Superior temporal gyrus (tissue), 1 donor: ENCODE measurements at regions not wholly inside any gene's neighbourhood (a gene's known extent, or its start where the extent isn't known, plus 50 kb on each side); places are given as distances from the start of the nearest gene placed in this dataset.

ENCODE experiments used
- DNase-seq: peaks from one replicate; pipeline ENCODE4 v3.0.0-alpha.2; 2016; ENCODE audit errors: extremely low spot score

DNA sequence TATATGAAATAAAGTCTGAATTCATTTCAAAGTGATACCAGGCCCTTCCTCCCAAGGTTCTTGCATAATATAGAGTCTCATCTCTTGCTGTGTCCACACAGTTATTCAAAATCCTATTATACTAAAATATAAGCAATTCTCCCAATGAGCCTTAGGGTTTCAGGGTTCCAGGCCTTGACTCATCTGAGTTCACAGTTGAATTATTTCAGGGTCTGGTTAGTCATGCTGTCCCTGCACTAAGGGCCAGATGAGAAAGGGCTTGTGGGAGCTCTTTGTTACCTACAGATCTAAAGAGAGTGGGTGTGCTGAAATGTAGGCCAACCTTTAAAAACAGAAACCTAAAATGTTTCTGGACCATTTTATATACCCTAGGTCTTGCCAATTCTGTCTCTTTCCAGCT lies 337.5 kb upstream of the LRRC7 start:
- DNase-seq: no peak

DNA sequence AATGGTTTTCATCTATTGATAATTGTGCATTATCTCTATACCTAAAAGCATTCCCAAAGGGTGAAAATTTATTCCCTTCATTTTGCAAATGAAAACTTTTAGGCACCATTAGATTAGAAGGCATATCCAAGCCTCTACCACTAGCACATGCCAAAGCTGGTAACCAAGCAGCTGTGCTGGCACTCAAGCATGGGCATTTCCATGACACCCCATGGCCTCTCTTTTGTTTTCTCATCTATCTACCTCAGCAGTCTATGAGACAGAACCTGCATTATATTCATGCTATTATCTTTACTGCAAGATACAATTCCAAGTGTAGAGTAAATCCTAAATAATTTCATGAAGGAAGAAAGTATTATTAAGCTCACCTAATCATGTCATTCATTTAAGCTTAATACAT lies 334.3 kb upstream of the LRRC7 start:
- DNase-seq: no peak

DNA sequence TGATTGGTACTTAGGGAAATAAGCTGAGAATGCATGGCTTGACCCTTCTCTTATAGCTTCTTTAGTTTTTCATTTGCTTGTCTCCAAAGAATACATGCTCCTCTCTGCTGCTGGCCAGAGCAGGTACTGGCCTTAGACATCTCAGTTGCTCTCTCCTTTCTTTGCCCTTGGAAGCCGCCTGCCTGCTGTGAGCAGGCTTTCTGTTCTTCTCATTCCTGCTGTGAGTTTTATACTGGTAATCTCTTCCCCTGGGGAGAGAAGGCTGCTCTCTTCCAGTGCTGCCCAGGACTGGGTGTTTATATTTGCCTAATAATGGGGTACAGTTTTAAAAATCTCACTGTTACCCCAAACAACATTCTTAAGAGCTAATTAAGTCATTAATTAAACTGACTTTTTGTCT lies 323.5 kb upstream of the LRRC7 start:
- DNase-seq: no peak

DNA sequence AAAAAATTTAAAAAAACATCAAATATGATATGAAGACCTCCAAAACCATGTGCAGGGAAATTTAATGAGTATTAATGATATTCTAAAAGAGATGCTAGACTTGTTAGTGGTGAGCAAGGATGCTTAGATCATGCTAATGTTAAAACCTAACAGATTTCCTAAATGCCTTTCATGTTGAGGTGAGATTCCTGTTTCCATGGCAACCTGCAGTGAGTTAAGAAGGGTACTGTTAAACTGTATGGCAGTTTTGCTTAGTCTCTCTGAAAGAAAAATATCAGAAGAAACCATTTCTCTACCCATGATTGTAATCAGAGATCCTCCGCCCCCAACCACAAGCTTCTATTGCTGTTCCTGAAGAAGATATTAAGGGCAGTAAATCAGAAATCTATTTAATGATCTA lies 321.6 kb upstream of the LRRC7 start:
- peak; percentile 56 for DNase-seq

DNA sequence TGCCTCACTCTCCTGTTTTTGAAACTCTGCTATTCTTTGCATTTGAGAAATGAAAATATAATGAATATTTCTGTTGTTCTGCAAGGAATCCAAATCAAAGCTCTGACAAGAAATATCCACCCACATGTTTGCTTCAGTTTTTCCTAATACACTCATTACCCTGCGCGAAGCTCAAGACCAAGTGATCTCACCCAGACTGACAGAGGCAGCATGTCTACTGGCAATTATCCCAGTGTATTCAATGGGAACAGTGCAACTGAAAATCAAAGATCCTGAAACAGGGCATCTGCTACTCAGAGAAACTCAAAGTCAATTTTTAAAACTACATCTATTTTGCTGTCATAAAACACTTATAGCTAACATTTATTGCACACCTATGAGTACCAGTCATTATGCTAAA lies 321.0 kb upstream of the LRRC7 start:
- DNase-seq: peak; percentile 42

DNA sequence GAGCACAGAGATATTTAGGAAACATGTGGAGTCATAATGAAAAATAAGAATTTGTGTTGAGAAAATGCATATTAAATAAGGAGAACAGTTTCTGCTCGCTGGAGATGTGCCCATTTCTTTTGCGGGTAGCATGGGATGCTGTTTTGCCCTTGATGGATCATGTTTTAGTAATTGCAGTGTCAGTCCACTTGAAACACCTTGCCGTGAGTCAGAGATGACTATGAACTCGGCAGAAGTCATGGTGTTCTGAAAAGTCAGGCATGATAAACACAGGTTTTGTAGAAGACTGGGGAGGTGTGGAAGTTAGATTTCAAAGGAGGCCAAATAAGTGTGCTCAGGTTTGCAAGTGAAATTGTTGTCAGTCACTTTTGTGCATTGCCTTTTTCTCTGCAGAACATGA lies 315.0 kb upstream of the LRRC7 start:
- no peak for DNase-seq

DNA sequence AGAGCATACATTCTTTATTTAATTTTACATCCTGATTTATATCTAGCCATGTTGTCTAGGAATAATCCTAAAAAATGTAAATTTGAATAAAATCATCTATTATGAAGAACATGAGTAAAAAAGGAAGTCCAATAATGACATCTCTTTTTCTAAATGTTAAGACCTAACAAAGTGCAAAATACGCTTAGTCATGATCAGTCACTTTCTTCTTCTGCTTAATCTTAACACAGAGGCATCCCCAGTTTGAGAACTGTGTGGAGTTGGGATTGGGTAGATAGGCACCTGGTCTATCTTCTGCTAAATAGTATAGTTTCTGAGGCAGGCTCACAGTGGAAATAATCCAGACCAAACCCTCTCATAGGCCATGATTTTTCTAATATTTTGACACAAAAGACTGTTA lies 311.7 kb upstream of the LRRC7 start:
- no peak for DNase-seq

DNA sequence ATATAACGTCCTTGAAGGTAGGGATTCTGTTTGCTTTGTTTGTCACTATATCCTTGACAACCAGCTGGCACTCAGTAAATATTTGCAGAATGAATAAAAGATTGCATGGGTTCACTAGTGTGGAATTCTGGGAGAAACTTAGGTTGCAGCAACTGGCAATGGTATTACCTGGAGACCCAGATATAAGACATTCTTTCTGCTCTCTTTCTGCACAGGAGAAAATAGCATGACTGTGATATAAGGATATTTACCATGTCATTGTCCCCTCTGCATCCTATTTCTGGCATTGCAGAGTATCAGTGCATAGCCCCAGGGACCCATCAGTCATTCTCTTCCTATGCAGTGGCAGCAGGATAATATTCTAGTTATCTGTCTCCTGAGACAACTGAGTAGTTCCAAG lies 308.9 kb upstream of the LRRC7 start:
- DNase-seq: no peak

DNA sequence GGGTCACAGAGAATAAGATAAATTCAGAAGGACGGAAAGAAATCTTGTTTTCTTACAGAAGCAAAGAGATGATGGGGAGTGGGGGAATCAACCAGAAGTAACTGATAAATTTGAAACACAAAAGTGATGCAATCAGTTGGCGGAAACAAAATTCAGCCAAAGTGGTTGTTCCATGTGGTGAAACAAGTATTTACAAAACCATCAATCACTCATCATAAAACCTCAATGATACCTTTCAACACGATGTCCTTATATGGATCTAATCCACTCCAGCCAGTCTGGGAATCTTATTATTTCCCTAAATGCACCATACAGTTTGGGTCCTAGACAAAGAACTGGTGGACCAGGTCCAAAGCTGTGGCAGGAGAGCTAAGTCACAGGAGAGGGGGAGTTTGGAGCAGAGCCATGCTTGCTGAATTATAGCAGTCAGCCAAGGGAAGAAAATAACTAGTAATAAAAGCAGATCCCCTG lies 303.8 kb upstream of the LRRC7 start:
- no peak for DNase-seq

DNA sequence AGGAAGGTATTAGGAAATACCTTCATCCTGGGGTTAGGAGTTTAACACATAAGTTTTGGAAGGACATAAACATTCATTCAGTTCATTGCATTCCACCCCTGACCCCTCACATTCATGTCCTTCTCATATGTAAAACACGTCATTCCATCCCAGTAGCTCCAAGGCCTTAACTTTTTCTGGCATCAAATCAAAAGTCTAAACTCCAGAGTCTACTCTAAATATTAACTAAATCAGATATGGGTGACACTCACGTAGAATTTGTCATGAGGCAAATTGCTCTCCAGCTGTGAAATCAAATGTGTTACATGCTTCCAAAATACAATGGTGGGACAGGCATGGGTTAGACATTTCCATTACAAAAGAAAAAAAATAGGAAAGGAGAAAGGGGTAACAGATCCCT lies 298.2 kb upstream of the LRRC7 start:
- DNase-seq: no peak

DNA sequence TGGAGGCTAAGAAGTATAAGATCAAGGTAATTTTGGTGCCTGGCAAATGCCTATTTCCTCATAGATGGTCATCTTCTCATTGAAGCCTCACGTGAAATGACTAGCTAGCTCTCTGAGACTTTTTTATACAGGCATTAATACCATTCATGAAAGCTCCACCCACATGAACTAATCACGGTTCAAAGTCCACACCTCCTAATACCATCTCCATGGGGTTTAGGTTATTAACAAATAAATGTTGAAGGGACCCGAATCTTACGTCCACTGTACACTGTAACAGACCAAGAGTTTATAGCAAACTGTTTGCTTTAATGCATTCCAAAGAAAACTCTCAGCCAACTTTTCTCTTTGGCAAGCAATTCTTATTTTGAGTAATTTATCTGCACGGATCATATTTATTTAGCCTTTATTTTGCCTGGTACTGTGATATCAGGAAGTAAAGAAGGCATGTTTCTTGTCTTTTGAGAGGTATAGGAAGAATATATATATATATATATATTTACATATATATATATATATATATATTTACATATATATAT lies 296.1 kb upstream of the LRRC7 start:
- no peak for DNase-seq

DNA sequence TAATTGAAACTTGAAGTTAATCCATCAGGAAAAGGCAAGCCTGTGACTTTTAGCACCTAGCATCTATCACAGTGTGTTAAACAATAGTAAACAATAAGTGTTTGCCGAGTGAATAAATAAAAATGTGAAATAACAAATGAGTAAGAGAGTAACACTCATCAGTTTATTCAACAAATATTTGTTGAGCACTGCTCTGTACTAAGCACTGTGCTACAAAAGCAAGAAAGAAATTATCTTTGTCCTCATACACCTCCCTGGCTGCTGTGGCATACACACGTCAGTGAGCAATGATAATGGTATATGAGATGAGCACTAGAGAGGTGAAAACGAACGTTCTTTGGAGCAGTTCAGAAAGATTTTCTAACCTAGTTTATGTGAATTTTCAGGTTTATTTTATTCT lies 295.0 kb upstream of the LRRC7 start:
- DNase-seq: no peak

DNA sequence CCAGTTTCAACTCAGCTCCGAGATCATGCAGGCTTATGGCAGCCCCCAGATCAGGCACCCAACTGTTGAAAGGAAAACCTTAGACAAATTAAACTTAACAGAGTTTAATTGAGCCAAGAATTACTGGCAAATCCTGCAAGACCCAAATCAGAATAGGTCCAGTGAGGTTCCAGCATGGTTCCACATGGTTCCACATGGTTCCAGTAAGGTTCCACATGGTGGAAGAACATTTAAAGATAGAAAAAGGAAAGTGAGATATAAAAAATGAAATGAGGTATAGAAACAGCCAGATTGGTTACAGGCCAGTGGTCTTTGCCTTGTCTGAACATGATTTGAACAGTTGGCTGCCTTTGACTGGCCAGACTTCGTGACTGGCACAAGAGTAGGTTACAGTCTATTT lies 288.8 kb upstream of the LRRC7 start:
- DNase-seq: no peak

DNA sequence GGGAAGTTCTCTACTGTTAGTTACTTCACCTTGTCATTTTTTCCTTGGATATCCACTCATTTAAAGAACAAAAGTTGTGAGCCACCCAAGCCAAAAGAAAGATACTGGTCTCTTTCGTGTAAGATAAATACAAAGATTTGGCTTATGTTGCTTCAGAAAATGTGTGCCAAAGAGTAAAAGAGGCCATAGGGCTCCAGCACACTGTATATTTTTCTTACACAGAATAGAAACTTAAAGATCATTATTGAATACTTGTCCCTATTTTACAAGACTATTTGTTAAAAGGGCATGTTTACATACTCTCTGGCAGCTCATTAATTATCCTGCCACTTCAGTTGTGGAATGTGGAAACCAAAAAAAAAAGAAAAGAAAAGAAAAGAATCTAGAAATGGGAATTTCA lies 284.2 kb upstream of the LRRC7 start:
- DNase-seq: no peak

DNA sequence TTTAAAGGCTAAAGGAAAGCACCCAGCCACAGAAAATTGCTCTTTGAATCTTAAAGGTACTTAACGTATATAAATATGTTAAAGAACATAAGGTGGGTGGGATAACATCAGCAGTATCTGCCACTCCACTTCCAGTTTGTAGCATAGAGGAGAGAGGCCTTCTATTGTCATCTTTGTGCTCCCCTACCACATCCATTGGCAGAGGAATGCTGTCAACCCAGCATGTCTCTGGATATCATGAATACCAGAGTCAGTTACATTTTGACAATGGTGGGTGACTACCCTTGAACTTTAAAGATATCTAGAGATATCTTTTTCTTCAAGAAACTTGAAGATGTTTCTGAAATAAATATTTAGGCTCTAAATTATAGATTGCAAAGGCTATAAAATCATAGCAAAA lies 283.2 kb upstream of the LRRC7 start:
- DNase-seq: no peak

DNA sequence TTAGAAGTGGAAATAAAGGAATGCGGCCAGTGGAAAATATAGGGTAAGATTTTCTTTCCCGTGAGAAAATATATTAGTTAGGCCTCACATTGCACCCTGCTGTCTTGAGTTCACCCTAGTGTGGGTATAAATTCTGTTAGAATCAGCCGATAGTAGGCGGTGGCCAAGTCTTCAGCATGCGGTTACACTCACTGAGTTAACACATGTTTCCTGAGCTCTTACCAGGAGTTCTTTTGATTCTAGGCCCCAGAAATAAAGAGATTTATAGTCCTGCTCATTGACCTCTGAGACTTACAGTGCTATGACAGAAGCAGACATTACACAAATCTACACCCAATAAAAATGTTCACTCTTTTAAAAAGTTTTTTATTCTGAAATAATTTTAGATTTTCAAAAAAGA lies 279.3 kb upstream of the LRRC7 start:
- no peak for DNase-seq

DNA sequence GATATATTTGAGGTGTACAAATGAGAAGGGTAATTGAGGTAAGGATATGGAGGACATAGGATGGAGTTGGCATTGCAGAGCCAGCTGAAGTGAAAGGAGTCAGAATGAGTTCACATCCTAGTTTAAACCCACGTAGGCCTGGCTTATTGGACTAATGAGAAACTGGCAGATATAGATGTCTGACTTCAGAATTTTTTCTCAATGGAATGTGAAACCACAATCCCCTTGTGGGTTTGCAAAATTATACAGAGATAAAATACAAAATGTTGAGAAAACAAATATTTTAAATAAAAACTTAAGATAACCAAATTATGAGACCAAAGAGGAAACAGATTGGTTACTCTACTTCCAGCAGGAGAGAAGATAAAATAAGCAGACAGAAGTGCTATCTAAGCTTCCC lies 277.4 kb upstream of the LRRC7 start:
- DNase-seq: no peak

DNA sequence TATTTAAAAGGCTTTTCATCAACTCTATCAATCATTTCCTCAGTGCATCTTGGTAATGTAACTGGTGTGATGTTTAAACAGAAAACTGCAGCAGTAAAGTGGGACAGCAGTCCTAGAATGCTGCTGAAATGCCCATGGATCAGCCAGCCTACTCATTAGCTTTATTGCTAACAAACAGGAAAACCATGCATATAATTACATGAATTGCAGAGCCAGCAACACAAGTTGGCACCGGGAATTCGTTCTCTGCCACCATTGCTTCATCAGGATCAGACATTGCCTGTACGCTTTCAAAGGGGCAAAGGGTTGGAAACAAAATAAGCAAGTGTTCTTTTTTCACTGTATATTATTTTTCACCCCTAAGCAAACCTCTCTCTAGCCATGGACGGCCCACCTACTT lies 276.2 kb upstream of the LRRC7 start:
- no peak for DNase-seq

DNA sequence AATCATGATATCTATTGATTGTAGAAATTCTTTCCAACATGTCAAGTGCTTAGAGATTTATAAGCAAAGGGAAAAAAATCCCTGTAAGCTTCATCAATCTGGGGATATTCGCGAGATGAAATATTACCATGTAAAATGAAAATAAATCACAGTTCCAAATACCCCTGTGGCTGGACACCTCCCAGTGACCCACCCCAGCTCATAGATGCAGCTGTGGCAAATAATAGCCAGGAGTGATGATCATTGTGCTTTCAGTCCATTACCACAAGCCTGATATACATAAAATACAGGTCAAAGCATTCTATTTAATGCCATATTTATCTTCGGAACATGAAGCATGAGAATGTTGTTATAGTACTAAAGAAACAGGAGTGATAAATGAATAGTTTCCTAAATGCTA lies 274.9 kb upstream of the LRRC7 start:
- no peak for DNase-seq

DNA sequence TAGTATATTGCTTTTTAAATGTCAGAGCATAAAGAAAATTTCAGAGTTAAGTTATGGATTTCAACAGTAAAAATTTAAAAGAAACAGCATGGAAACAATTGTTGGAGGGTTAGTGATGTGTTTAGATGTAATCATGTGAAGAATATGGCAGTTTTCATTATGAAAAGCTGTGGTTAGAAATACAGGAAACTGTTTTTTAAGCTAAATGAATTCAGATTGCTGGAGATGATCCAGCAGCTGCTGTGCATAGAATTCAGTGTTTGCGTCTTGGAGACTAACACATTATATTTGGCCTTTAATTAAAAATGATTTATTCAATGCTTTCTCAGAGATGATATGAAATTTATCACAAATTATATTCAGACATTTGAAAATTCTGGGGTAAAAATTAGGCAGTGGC lies 273.6 kb upstream of the LRRC7 start:
- DNase-seq: no peak

DNA sequence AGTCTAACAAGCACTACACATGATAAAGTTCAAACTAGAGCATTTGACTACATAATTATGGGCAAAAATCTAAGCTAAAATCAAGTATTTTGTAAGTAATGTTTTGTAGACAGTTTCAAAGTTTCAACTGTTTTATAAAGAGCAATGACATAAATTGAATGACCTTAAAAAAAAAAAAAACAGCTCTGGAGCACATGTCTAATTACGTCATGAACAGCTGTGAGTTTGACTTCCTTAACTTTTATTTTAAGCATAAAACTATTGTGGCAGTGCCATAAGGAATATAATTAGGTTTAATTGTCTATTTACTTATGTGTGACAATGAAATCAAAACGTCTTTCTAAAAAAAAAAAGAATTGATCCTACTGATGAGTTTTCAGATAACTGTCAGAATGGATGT lies 272.5 kb upstream of the LRRC7 start:
- no peak for DNase-seq

DNA sequence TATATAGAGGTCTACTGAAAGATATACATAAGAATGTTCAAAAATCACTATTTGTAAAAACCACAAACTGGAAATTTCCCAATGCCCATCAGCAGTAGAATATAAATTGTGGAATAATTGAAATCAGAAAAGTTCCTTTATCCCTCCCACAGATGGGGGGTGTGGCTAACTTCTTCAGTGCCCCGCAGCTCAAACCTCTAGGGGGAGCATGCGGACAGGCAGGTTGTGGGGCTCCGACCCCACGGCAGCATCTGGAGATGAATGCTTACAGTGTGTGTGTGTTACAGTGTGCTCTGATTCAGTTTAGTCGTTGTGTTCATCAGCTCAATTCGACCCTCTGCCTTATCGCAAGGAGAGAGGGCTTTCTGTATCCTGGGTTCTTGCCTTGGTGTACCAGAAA lies 262.1 kb upstream of the LRRC7 start:
- no peak for DNase-seq

DNA sequence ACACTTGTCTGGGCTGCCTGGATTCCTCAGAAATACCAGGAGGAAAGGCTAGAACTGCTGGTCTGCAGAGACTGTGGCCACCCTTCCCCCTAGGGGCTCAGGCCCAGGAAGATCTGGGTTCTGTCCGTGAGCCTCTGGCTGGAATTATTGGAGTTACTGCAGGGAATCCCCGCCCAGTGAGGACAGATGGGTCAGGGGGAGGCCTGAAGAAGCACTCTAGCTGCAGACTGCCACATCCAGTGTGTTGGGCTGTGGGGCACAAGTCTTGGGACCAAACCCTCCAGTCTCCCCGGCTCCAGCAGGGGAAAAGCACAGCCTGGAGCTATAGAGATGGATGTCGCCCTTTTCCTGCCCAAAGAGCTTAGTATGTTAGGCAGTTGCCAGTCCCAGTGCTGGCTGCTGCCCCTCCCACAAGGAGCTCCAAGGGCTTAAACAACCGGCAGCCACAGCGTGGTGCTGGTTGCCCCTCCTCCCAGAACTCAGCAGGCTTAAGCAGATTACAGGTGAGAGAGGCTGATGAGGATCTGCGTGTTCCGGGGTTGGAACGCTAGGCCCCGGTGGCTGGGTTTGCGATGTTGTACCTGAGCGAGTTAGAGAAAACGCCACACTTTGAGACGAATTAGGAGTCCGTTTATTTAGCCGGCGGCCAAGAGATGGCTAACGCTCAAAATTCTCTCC lies 255.5 kb upstream of the LRRC7 start:
- DNase-seq: no peak

DNA sequence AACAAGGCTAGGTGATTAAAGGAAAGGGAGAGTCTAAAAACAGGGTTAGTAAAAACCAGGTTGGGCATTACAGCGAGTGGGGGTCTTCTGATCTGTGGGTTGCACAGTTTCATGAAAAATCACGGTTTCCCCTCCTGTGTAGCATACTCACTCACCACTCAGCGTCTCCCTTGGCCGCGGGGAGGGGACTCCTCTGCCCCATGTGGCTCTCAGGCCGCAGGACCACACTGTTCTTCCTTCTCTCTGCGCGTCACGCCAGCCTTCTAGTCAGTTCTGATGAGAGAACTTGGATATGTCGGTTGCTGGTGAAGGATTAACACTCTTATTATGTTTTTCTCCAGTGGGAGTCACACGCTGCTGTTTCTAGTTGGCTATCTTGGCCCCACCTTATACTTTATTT lies 254.6 kb upstream of the LRRC7 start:
- DNase-seq: no peak
